ENCODE measurements at regions not wholly inside any gene's neighbourhood (a gene's known extent, or its start where the extent isn't known, plus 50 kb on each side); places are given as distances from the start of the nearest gene placed in this dataset.

- no peak for DNase-seq (ENCODE audit: low read depth in 2 of 2)
Measured at GRCh38 chr12:85680881-85681280, 155.3 kb downstream of the RASSF9 start.

- DNase-seq (ENCODE audit: low read depth in 2 of 2): no peak
Measured at GRCh38 chr12:85681333-85681732, 154.9 kb downstream of the RASSF9 start.

- no peak for DNase-seq (ENCODE audit: low read depth in 2 of 2)
Measured at GRCh38 chr12:85683051-85683450, 153.2 kb downstream of the RASSF9 start.

- DNase-seq (ENCODE audit: low read depth in 2 of 2): no peak
Measured at GRCh38 chr12:85688837-85689236, 147.4 kb downstream of the RASSF9 start.

GRCh38 chr12:85690146-85690545 lies 146.1 kb downstream of the RASSF9 start:
- no peak for DNase-seq (ENCODE audit: low read depth in 2 of 2)

GRCh38 chr12:85693093-85693665 lies 143.0 kb downstream of the RASSF9 start:
- DNase-seq (ENCODE audit: low read depth in 2 of 2): no peak

- no peak for DNase-seq (ENCODE audit: low read depth in 2 of 2)
Measured at GRCh38 chr12:85695097-85695715, 141.0 kb downstream of the RASSF9 start.

- DNase-seq (ENCODE audit: low read depth in 2 of 2): no peak
Measured at GRCh38 chr12:85697003-85697402, 139.2 kb downstream of the RASSF9 start.

- DNase-seq (ENCODE audit: low read depth in 2 of 2): no peak
Measured at GRCh38 chr12:85698937-85699336, 137.3 kb downstream of the RASSF9 start.

- DNase-seq (ENCODE audit: low read depth in 2 of 2): no peak
Measured at GRCh38 chr12:85708775-85709174, 127.4 kb downstream of the RASSF9 start.

- no peak for DNase-seq (ENCODE audit: low read depth in 2 of 2)
Measured at GRCh38 chr12:85711735-85712390, 124.3 kb downstream of the RASSF9 start.

GRCh38 chr12:85713373-85713772 lies 122.8 kb downstream of the RASSF9 start:
- DNase-seq (ENCODE audit: low read depth in 2 of 2): no peak

GRCh38 chr12:85714425-85714824 lies 121.8 kb downstream of the RASSF9 start:
- DNase-seq (ENCODE audit: low read depth in 2 of 2): no peak

- DNase-seq (ENCODE audit: low read depth in 2 of 2): no peak
Measured at GRCh38 chr12:85720308-85721033, 115.7 kb downstream of the RASSF9 start.

GRCh38 chr12:85725991-85726390 lies 110.2 kb downstream of the RASSF9 start:
- no peak for DNase-seq (ENCODE audit: low read depth in 2 of 2)

- DNase-seq (ENCODE audit: low read depth in 2 of 2): no peak
Measured at GRCh38 chr12:85733221-85733840, 102.9 kb downstream of the RASSF9 start.

GRCh38 chr12:85733984-85734383 lies 102.2 kb downstream of the RASSF9 start:
- no peak for DNase-seq (ENCODE audit: low read depth in 2 of 2)

- no peak for DNase-seq (ENCODE audit: low read depth in 2 of 2)
Measured at GRCh38 chr12:85740186-85740585, 96.0 kb downstream of the RASSF9 start.

- DNase-seq (ENCODE audit: low read depth in 2 of 2): no peak
Measured at GRCh38 chr12:85741046-85741445, 95.2 kb downstream of the RASSF9 start.

GRCh38 chr12:85747941-85748495 lies 88.2 kb downstream of the RASSF9 start:
- DNase-seq (ENCODE audit: low read depth in 2 of 2): no peak

Measured in stimulated activated CD8-positive, alpha-beta memory T cell treated with anti-CD3 and anti-CD28 coated beads, Interleukin-7, amount 100 ng/mL, for 4 hours (primary cell).